SK-N-SH (cell line): ENCODE measurements at regions not wholly inside any gene's neighbourhood (a gene's known extent, or its start where the extent isn't known, plus 50 kb on each side); places are given as distances from the start of the nearest gene placed in this dataset.

Experiments
- CTCF ChIP-seq: fragments of 200-600 bp; sonication (generic); IDR thresholded peaks from 2 replicates; pipeline ENCODE4 v1.6.1; 2017; ENCODE audit warnings: antibody characterized with exemption, mild to moderate bottlenecking, moderate library complexity
- FOXM1 ChIP-seq: IDR thresholded peaks from 2 replicates; pipeline ENCODE4 v1.4.0; 2012; ENCODE audit warnings: low read depth, mild to moderate bottlenecking
- MXI1 ChIP-seq: IDR thresholded peaks from 2 replicates; pipeline ENCODE4 v1.6.1; 2012; ENCODE audit warnings: mild to moderate bottlenecking, low read depth, low read length, improper control_type of control experiment
- RAD21 ChIP-seq: IDR thresholded peaks from 2 replicates; pipeline ENCODE4 v1.6.1; 2012; ENCODE audit warnings: mild to moderate bottlenecking, low read length
- TAF1 ChIP-seq: IDR thresholded peaks from 2 replicates; pipeline ENCODE4 v1.6.1; 2012; ENCODE audit warnings: low read depth, mild to moderate bottlenecking, low read length, moderate library complexity, borderline replicate concordance

GRCh38 chr6:9527679-9528286, 887.1 kb downstream of the TFAP2A start:
- TF ChIP-seq CTCF (no peak), TAF1 (no peak), MXI1 (no peak), RAD21 (no peak), FOXM1 (no peak)
